ENCODE measurements at regions not wholly inside any gene's neighbourhood (a gene's known extent, or its start where the extent isn't known, plus 50 kb on each side); places are given as distances from the start of the nearest gene placed in this dataset.

DNA sequence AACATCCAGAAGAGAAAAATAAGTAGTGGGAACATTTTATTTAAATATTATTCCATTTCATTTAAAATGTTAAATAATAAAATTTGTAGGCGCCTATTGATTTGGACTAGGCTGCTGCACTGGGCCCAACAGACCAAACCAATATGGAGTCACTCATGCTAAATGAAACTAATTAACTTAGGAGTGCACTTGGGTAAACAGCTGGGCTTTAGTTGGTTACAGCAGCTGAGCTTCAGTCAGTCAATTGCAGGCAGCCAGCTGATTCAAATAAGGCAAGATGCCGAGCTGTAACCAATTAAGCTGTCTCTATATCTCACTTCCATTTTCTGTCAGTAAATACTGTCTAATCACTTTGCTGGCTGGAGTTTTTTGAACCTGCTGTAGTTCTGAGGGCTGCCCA lies 102.1 kb upstream of the WDR11 start:
- DNase-seq = no peak
- Histone ChIP-seq H3K4me1 (no peaks in the 10 kb centered on the region), H3K27me3 (ENCODE audit: low read depth) (peaks cover 24% of the 10 kb centered on the region), H3K4me3 (no peak overlapping the region), H3K36me3 (no peaks in the 10 kb centered on the region), H3K9me3 (replicated peaks) (no peaks in the 10 kb centered on the region), H3K27ac (replicated peaks) (no peak overlapping the region)
- TF ChIP-seq, protein P1, sequence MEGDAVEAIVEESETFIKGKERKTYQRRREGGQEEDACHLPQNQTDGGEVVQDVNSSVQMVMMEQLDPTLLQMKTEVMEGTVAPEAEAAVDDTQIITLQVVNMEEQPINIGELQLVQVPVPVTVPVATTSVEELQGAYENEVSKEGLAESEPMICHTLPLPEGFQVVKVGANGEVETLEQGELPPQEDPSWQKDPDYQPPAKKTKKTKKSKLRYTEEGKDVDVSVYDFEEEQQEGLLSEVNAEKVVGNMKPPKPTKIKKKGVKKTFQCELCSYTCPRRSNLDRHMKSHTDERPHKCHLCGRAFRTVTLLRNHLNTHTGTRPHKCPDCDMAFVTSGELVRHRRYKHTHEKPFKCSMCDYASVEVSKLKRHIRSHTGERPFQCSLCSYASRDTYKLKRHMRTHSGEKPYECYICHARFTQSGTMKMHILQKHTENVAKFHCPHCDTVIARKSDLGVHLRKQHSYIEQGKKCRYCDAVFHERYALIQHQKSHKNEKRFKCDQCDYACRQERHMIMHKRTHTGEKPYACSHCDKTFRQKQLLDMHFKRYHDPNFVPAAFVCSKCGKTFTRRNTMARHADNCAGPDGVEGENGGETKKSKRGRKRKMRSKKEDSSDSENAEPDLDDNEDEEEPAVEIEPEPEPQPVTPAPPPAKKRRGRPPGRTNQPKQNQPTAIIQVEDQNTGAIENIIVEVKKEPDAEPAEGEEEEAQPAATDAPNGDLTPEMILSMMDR (IDR thresholded peaks at IDR 0.05; ENCODE audit: borderline replicate concordance) = no peak
- intact Hi-C loops (cut with micrococcal nuclease) = no loop called here

- Histone ChIP-seq H3K9me3 (replicated peaks) (no peaks in the 10 kb centered on the region), H3K27me3 (ENCODE audit: low read depth) (peaks cover 17% of the 10 kb centered on the region), H3K27ac (replicated peaks) (no peak overlapping the region), H3K4me3 (no peak overlapping the region), H3K4me1 (no peaks in the 10 kb centered on the region), H3K36me3 (no peaks in the 10 kb centered on the region)
- TF ChIP-seq, protein P1 (IDR thresholded peaks at IDR 0.05; ENCODE audit: borderline replicate concordance) = no peak
- no peak for DNase-seq
- intact Hi-C loops (cut with micrococcal nuclease) = no loop called here
These were observed 101.2 kb upstream of the WDR11 start for GRCh38 chr10:120749856-120750566.

DNA sequence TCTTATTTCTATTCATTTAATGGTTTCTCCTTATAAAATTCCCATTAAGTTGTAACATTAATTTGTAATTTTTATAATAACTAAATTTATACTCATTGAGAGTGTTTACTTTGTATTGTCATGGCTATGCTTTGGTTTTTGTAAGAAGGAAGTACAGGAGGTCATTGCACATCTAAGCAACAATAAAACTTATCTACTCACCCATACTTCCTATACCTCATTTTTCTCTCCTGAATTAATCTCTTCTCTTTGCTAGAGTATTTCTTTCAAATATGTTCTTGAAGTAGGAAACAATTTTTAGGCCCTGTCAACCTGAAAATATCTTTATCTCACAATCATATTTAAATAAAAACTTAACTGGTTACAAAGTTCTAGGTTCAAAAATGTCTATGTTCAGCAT lies 95.4 kb upstream of the WDR11 start:
- intact Hi-C loops (cut with micrococcal nuclease) = no loop called here
- Histone ChIP-seq H3K9me3 (replicated peaks) (no peaks in the 10 kb centered on the region), H3K4me3 (no peak overlapping the region), H3K4me1 (no peaks in the 10 kb centered on the region), H3K36me3 (no peaks in the 10 kb centered on the region), H3K27me3 (ENCODE audit: low read depth) (peaks cover 13% of the 10 kb centered on the region), H3K27ac (replicated peaks) (no peak overlapping the region)
- TF ChIP-seq, protein P1 (IDR thresholded peaks at IDR 0.05; ENCODE audit: borderline replicate concordance) = no peak
- DNase-seq = no peak

DNA sequence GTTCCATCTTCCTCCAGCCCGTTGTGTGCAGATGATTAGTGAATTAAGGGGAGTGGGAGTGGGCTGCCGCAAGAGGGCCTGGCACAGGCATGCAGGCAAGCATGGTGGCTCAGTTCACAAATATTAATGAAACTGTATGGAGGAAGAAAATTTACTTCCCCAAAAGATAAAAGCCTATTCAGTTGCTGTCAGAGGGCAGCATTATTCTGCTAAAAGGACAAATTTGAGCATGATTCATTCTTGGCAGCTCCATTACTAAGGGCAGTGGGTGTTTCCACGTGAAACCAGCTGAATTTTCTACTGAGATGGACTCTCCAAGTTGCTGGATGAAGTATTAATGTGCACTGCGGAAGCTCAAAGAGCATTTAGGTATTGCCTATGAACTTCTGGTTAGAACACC lies 90.9 kb upstream of the WDR11 start:
- TF ChIP-seq, protein P1 (IDR thresholded peaks at IDR 0.05; ENCODE audit: borderline replicate concordance) = no peak
- no peak overlapping the region for H3K27ac ChIP-seq (replicated peaks)
- H3K27me3 ChIP-seq (ENCODE audit: low read depth) = peaks cover 13% of the 10 kb centered on the region
- no peaks in the 10 kb centered on the region for H3K36me3 ChIP-seq
- H3K4me1 ChIP-seq = no peaks in the 10 kb centered on the region
- no peak for DNase-seq
- no peaks in the 10 kb centered on the region for H3K9me3 ChIP-seq (replicated peaks)
- intact Hi-C loops (cut with micrococcal nuclease) = no loop called here
- no peak overlapping the region for H3K4me3 ChIP-seq

DNA sequence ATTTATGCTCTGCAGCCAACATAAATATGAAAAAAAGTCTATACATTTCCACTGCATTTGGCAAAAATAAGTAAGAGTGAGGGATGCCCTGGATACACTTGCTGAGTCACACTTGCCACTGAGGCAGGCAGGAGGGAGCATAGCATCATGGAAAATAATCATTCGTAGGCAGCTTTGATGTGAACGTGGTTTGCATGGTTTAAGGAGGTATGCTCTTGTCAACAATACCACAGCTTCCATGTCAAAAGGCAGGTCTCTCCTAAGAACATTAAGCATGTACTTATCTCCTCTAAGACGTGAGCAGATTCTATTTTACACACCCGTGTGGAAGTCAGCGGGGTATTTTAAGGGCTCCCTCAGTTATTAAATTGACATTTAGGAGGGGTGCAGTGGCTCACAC lies 89.2 kb upstream of the WDR11 start:
- no peak overlapping the region for H3K4me3 ChIP-seq
- intact Hi-C loops (cut with micrococcal nuclease) = no loop called here
- no peak for DNase-seq
- TF ChIP-seq, protein P1 (IDR thresholded peaks at IDR 0.05; ENCODE audit: borderline replicate concordance) = no peak
- H3K36me3 ChIP-seq = no peaks in the 10 kb centered on the region
- no peaks in the 10 kb centered on the region for H3K4me1 ChIP-seq
- H3K27me3 ChIP-seq (ENCODE audit: low read depth) = peaks cover 2% of the 10 kb centered on the region
- H3K27ac ChIP-seq (replicated peaks) = no peak overlapping the region
- no peaks in the 10 kb centered on the region for H3K9me3 ChIP-seq (replicated peaks)

Data from left ventricle myocardium inferior (tissue), 1 donor.